GM12892 (cell line): ENCODE measurements at regions not wholly inside any gene's neighbourhood (a gene's known extent, or its start where the extent isn't known, plus 50 kb on each side); places are given as distances from the start of the nearest gene placed in this dataset.

Experiments used
- DNase-seq: peaks from one replicate; pipeline ENCODE4 v3.0.0; 2011; ENCODE audit not compliant: insufficient read length
- FAIRE-seq: peaks from 2 replicates; lab custom pipeline; 2011; peaks lifted over from hg19 to GRCh38; lab: Jason Lieb, UNC
- POLR2A ChIP-seq: IDR thresholded peaks from 2 replicates; pipeline ENCODE4 v1.6.1; 2011; ENCODE audit warnings: low read depth, low read length, control low read depth
- POLR2AphosphoS5 ChIP-seq: IDR thresholded peaks from 2 replicates; pipeline ENCODE4 v1.6.1; 2011; ENCODE audit warnings: low read depth, low read length, control low read depth
- TAF1 ChIP-seq: IDR thresholded peaks from 2 replicates; pipeline ENCODE4 v1.6.1; 2011; ENCODE audit warnings: low read depth, mild to moderate bottlenecking, control low read depth, low read length, borderline replicate concordance

DNA sequence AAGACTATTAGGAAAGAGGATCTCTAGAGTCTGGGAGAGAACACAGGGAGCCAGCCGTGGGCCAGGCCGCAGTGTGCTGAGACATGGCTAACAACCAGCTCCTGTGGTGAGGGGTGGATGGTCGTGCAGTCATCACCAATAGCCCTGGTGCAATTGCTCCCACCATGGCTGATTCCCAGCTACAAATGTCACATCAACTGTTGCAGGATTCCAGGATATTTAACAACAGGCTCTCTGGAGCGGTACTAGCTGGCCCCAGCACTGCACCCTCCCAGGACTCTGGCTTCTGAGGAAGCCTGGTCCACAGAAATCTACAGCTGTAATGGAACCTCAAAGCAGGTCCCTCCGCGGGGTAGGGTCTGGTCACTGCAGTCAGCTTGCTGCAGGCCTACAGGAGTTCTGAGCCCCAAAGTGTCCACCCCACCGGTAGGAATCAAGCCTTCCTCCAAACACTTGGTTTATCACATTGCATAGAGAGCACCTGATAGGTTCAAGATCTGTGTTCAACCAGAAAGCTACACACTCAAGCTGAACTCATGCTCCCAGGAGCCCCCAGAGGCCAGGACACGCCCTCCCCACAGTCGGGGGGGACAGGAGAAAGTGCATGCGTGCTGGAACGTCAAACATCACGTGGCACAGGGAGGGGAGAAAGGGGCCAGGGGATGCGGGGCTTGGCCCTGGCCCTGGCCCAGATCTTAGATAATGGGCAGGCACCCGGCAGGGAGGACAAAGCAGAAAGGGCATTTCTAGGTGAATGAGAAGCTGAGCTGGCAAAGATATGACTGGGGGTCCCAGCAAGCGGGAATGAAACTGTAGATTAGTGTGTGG lies 609.0 kb downstream of the TBC1D22A start:
- DNase-seq (no peak), FAIRE-seq (no peak)
- TF ChIP-seq POLR2A = no peak
- TF ChIP-seq TAF1 = no peak
- TF ChIP-seq POLR2AphosphoS5 = no peak

DNA sequence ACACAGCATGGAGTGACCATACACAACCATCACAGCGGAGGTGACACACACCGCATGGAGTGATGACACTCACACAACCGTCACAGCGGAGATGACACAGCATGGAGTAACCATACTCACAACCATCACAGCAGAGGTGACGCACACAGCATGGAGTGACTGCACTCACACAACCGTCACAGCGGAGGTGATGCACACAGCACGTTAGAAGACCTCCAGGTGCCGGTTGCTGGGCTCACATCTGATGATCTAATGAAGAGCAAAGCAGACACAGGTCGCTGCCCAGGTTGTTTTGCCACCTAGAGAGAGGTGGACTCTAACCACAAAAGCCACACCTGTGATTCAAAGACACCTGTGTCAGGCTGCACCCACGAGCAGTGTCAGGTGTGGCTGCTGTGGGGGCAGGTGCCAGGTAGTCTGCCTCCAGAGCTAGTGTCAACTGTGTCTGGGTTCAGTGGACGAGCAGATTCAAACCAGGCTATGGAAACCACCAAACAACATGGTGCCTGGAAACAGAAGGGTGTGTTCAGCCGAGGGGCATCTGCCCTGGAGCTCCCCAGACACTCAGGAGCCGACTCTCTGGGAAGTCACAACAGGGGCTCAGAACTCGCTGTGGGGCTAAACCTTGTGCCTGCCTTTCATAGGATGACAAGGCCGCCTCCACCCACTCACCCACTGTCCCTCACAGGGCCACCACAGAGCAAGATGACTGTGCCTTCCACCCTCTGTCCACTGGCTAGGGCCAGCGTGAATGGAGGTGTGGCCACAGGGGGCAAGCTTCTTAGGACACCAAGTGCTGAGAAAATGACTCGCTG lies 608.2 kb downstream of the TBC1D22A start:
- DNase-seq (no peak), FAIRE-seq (no peak)
- TF ChIP-seq POLR2AphosphoS5 (no peak), TAF1 (no peak), POLR2A (no peak)

DNA sequence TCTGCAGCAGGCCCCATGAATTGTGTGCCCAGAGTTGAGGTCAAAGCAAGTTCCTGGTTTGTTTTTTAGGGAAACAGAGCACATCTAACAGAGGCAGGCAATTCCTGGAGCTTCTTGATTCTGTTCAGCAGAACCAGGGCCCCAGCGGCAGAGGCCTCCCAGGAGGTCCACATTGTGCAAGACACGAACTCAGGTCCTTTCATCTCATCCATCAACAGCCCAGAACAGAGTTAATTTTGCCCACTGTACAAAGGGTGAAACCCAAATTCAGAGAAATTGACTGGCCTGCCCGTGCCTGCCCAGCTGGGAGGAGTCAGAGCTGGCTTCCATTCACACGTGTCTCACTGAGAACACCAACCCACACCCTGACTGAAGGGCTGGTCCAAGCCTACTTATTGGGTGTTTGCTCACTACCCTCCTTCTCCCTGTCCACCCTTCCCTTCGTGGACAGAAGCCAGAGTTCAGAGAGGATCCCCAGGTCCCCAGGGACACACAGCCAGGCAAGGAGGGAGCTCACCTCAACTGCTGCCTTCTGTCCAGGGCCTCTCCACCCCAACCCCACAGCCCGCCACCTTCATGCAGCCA lies 607.1 kb downstream of the TBC1D22A start:
- no peak for DNase-seq
- TF ChIP-seq POLR2A (no peak), TAF1 (no peak), POLR2AphosphoS5 (no peak)
- FAIRE-seq = no peak

DNA sequence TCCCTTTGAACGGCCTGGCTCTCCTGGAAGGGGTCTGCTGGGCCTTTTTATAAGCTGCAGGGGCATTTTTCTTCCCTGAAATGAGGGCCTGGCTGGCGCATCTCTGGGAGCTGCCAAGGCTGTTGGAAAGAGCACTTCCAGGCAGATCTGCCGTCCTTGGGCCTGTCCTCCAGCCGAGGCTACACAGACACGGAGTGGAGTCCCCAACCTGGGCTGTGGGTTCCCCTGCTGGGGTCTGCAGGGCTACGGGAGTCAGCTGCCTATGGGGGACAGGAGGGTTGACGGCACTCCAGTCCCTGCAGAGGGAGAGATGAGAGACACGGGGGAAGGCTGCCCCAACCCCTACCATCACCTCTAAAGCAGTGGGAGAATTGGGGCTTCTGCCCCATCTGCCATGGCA lies 606.6 kb downstream of the TBC1D22A start:
- no peak for DNase-seq
- TF ChIP-seq POLR2AphosphoS5 (no peak), TAF1 (no peak), POLR2A (no peak)
- FAIRE-seq = no peak

DNA sequence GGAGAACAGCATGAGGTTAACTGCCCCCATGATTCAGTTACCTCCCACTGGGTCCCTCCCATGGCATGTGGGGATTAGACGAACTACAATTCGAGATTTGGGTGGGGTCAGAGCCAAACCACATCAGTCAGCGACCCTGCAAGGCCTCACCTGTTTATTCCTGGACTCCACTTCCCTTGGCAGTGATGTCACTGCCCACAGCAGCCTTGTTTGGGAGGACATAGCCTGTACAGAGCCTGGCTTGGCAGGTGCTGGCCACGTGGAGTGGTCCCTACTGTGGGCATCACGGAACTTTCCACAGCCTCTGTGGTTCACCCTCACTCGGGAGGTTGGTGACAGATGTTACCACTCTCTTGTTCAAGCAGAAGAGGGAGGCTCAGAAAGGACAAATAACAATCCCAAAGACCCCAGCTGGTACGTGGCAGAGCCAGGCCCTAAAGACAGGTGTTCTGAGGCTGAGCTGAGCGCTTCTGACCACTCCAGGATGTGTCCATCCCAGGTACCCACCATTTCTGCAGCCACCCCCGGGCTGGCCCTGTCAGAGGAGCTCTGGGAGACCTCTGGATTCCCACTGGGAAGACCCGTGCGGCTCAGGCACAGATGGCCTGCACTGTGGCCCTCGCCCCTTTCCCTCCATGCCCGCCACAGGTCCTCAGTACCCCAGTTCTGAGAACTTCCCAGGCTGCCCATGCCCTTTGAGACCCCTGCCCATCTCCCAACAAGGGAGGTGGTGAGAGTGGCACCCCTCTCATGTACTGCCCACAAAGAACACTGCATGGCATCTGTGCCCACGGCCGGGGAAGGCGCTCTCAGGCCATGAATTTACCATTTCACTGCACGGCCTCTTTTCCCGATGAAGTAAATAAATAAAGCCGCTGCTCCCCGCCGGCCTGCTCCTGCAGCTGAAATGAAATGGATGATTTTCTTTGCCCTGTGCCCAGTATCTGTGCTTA lies 605.8 kb downstream of the TBC1D22A start:
- TF ChIP-seq POLR2AphosphoS5 = no peak
- no peak for TF ChIP-seq POLR2A
- no peak for TF ChIP-seq TAF1
- DNase-seq (no peak), FAIRE-seq (no peak)

DNA sequence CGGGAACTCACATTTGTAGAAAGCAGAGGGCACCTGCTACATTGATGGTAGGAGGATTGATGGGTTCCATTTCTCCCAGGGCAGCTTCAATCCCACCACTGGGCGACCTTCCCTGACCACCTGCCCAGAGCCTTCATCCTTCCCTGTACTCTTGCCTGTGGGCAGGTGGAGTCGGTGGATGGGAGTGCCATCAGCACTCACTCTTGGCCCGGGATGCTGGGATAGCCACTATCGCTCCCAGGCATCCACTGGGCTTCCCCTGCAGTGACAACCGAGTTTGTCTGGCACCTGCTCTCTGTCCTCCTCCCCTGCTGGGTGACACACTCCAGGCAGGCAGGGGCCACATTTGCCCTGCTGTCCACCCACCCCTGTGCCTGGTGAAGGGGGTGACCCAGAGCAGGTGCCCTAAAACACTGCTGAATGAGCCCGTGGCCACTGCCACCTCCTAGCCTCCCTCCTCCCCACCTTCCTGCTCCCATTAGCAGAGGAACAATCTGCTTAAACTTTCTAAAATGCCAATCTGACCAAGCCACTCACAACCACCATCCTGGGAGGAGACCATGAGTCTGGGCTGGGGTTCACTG lies 604.7 kb downstream of the TBC1D22A start:
- no peak for FAIRE-seq
- TF ChIP-seq POLR2A (no peak), POLR2AphosphoS5 (no peak), TAF1 (no peak)
- no peak for DNase-seq

DNA sequence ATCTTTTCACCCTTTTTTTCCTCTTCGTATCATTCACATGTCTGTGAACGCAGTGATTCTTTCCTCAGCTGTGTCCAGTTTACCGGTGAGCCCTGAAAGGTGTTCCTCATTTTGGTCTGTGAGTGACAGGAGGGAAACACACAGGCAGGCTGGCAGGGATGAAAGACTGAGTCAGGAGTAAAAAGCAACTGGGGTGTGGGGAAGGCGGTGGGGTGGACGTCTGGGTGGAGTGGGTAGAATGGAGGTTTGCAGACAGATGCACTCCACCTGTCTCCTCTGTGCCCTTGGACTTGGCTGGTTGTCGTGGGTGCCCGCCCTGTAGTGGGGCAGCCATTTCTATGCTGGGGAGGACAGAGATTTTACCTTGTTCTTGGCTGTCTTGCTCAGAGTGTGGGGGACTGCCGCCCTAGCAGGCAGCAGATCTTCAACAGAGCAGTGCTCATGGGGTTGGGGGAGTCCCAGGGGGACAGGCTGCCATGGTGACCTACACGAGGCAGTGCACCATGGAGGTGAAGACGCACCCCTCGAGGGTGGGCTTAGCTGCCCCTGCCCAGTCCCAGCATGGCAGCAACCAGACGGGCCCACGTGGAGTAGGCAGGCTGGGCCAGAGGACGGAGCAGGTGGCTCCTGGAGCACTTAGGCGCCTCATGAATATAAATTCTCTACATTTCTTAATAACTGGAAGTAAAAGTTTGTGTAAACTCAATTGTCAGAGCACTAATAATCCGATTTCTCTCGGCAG lies 603.7 kb downstream of the TBC1D22A start:
- FAIRE-seq (no peak), DNase-seq (no peak)
- TF ChIP-seq TAF1 (no peak), POLR2A (no peak), POLR2AphosphoS5 (no peak)

DNA sequence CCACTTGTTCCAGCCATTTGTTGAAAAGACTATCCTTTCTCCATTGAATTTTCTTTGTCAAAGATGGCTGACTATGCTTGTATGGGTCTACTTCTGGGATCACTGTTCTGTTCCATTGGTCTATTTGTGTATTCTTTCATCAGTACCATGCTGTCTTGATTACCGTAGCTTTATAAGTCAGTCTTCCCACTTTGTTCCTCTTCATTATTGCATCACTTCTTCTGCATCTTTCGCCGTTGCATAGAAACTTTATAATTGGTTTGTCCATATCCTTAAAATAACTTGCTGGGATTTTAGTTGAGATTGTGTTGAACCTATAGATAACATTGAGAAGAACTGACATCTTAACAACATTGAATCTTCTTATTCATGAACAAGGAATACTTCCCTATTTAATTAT lies 598.8 kb downstream of the TBC1D22A start:
- no peak for TF ChIP-seq POLR2AphosphoS5
- no peak for TF ChIP-seq POLR2A
- no peak for TF ChIP-seq TAF1
- DNase-seq (no peak), FAIRE-seq (no peak)

DNA sequence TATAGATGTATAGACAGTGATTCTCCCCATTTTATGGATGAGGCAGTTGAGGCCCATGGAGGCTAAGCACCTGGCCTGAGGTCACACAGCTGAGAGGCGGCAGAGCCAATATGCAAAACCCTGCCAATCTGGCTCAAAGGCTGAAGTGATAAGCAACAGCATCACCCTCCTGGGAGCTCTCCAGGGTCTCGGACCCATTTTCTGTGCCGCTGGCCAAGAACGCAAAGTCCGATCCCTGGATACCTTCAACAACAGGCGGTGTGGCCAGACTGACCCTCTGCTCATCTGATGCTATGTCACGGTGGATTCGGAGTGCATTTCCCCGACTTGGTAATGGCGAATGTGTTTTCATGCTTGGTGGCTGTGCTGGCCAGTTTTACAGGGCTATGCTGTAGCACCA lies 595.0 kb downstream of the TBC1D22A start:
- no peak for FAIRE-seq
- DNase-seq = no peak
- TF ChIP-seq POLR2AphosphoS5 (no peak), POLR2A (no peak), TAF1 (no peak)
